HG03457 (cell line): ENCODE measurements at regions not wholly inside any gene's neighbourhood (a gene's known extent, or its start where the extent isn't known, plus 50 kb on each side); places are given as distances from the start of the nearest gene placed in this dataset.
"Not testable (repeated sequence)": the region's sequence is repeated elsewhere in the genome, so short reads cannot be mapped to it uniquely, and the experiment has no call there.

Experiments used
- ATAC-seq: cut with Tn5 transposase; IDR thresholded peaks from one replicate; pipeline ENCODE4 v1.9.1; 2021; ENCODE audit warnings: moderate number of reproducible peaks; ENCODE audit not compliant: unreplicated experiment

DNA sequence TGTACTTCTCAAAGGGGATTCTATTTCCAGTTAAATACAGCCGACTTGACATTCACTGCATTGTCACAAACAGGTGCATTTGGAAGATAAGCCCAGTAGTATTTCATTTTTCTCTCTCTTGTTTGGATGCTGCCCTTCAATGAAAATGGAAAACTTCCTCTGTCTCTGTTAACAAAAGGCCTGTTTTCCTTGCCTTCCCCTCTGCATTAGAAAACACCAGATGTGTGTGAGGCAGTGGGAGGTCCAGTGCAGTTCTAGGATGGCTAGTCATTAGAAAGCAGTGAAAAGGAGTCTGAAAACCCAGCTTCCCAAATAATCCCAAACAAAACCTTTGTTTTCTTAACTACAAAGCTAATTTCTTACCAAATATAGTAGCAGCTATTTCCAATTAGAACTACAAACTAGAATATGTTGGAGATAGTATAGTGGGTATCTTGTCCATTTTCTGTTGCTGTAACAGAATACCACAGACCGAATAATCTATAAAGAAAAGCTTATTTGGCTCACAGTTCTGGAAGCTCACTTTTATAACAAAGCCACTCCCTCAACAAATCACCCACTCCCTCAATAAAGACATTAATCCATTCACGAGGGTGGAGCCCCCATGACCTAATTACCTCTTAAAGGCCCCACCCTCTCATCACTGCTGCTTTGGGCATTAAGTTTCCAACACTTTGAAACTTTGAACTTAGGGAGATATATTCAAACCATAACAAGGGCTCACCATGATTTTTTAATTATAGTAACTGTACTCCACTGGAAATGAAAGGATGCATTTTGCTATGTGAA, 452.1 kb upstream of the RPS6KA3 start:
- ATAC-seq, result no peak

DNA sequence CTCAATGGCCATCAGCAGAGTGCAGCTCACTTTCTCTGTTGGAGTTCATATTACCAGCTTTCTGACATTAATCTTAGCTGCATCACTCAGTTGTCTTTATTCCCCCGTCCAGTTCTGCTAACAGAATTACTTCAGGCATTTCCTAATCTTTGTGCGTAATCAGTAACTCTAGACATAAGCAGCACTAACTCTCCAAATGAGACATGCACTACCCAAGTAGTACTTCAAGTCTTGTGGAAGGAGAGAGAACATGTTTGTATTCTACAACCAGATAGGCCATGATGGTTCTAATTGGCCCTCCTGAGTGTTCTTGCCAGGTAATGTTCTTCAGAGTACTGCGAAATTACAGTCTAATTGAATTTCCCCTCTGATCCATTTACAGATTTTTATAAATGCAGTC, 448.5 kb upstream of the RPS6KA3 start:
- ATAC-seq, result no peak

DNA sequence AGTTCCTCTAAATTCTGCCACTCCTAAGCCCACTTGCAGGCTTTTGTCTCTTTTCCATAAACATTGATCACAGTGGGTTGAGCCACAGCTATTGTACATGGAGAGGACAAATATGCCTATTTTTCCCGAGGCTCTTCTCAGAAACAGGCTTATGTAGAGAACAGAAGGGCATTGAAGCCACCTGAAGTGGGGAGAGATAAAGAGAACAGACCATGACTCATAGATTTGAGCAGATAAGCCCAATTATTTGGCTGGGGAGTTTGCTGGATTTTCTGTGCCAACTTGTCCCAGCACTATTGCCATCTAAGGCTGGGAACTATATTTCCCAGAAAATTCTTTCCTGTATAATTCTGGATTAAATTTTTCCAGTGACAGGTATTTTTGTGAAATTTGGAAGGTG, 446.1 kb upstream of the RPS6KA3 start:
- no peak for ATAC-seq

DNA sequence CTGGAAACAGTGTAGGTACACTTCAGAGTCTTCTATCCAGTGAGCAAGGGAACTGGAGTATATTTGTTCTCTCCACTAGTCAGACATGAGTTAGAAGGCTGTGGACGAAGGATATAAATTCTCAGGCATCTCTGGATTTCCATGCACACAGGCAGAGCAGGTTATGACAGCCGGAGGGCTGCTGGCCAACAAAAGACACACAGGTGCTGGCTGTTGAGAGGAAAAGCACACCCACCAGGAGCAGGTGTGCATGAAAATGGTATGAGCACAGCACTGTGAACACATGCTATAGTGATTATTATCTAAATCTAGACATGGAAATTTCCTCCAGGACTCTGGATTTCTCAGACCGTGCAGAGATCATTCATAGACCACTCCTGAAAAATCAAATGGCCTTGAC, 444.7 kb upstream of the RPS6KA3 start:
- no peak for ATAC-seq

DNA sequence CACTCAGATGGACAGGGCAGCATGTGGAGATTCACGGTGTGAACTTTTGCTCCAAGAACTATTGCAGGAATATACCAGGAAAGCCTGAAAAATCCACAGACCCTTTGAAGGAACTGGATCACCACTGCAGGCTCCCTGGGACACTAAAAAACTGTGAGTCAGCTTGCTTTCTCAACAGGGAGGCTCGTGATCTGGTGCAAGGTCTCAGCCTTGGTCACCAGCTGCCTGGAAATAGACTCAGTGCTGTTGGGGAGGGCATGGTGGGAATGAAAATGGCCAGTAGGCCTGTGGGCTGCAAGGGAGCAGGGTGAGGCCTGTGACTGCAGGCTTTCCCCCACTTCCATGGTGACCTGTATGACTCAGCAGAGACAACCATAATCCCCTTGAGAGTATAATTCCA, 426.4 kb upstream of the RPS6KA3 start:
- ATAC-seq, result no peak

DNA sequence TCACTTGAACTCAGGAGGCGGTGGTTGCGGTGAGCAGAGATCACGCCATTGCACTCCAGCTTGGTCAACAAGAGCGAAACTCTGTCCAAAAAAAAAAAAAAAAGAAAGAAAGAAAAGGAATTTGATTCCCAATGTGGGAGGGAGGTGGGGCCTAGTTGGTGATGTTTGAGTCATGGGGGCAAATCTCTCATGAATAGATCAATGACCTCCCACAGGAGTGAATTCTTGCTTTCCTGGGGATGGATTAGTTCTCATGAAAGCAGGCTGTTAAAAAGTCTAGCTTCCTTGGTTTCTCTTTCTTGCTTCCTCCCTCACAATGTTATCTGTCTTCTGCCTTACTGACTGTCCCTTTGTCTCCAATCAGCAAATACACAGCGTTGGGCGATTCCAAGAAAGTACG, 419.5 kb upstream of the RPS6KA3 start:
- ATAC-seq, result no peak

DNA sequence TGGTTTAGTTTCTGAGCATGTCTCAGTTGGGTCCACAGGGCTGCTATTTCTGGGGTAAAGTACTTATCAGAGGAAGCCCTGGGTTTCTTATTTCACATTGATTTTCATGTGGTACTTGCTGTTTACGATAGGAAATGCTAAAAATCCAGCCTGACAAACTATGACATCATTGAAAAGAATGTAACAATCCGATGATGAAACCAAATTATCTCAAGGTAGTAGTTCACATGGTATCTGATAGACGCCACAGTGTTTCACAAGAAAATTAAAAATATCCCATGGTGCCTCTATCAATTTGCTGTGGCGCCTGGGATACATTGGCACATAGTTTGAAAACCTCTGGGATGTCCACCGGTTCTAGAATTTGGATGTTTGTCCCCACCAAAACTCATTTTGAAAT, 418.9 kb upstream of the RPS6KA3 start:
- ATAC-seq, result no peak

DNA sequence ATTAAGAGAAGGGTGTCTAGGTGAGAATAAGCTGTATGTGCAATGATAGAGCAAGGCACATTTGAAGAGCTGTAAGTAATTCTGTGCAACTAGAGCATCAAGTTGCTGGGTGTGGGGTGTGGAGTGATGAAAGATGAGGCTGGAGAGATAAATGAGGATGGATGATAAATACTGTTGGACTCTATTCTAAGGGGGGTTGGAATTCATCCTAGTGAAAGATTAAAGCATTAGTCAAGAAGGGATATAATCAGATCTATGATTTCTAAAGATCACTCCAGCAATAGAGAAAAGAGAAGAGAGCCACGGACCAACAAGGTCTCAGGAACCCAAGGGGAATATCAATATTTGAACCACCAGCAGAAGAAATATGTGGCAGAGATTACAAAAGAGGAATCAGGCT, 415.0 kb upstream of the RPS6KA3 start:
- no peak for ATAC-seq

DNA sequence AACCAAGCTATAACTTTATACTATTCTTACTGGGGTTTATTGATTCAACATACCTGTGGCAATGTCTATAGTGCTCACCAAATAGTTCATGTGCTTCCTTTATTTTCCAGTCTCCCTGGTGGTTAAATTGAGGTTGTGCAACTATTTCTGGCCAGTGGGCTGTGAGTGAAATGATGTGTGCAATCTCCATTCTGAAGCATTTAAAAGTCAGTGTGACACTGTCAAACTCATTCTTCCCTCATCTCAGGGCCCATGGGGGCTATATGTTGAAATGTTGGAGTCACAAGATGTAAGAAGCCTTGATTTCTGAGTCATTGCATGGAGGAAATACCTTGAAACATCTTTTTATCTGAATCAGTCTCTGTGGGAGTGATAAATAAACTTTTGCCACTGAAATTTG, 414.3 kb upstream of the RPS6KA3 start:
- no peak for ATAC-seq

DNA sequence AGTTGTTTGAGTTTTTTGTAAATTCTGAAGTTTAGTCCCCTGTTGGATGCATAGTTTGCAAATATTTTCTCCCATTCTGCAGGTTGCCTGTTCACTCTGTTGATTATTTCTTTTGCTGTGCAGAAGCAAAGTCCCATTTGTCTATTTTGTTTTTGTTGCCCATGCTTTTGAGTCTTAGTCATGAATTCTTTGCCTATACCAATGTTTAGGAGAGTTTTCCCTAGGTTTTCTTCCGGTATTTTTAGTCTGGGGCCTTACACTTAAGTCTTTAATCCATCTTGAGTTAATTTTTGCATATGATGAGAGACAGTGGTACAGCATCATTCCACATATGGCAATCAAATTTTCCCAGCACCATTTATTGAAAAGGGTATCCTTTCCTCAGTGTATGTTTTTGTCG, 405.8 kb upstream of the RPS6KA3 start:
- ATAC-seq, result no peak

DNA sequence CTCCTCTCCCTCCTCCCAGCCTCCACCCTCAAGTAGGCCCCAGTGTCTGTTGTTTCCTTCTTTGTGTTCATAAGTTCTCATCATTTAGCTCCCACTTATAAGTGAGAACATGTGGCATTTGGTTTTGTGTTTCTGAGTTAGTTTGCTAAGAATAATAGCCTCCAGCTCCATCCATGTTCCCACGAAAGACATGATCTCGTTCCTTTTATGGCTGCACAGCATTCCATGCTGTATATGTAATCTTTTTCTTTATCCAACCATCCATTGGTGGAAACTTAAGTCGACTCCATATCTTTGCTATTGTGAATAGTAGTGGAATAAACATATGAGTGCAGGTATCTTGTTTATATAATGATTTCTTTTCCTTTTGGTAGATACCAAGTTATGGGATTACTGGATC, 405.0 kb upstream of the RPS6KA3 start:
- not testable (repeated sequence) for ATAC-seq

DNA sequence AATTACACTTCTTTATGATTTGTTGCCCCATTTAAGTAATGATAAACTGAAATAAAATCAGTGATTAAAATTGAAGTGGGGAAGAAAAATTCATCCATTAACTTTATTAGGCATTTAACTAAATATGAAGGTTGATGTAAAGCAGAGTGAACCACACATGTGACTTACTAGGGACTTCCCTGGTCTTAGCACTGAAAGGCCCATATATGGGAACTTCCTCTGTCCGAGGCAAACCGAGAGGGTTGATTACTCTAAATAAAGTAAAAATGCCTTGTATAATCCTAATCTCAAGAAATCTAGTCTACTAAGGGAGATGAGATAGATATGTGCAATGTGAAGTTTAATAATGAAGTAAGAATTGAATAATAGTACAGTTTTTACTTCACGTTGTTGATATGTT, 403.9 kb upstream of the RPS6KA3 start:
- no peak for ATAC-seq

DNA sequence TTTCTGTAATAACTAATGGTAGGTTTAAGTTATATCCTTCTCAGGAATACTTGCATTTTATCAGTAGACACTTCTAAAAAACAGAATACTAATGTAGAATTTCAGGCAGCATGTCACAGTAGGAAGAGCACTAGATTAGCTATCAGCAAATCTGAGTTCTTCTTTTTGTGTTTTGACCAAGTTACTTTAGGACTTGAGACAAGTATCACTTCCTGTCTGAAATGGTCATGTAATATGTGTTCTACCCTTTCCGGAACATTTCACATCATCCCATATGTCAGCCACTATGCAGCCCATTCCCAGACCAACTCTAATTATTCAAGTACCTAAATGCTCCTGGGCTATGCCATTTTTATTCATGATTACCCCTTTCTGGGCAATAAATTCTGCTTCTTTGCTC, 401.8 kb upstream of the RPS6KA3 start:
- no peak for ATAC-seq

DNA sequence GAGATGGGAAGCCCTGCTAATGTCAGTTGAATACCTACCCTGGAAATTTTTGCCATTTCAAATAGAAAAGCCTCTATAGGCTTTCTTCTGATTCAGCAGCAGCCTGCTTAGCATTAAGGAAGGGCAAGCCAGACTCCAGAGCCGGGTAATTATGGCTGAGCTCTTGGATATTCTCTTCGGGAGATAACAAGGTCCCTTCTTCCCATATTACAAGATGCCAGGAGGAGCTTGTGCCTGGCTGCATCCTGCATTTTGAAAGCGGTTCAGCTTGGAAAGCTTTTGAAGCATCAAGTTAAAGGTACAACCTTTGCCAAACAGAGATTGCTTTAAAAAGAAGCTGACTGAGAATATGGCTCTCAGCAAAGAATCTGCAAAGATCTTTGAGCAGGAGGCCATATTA, 399.6 kb upstream of the RPS6KA3 start:
- no peak for ATAC-seq

DNA sequence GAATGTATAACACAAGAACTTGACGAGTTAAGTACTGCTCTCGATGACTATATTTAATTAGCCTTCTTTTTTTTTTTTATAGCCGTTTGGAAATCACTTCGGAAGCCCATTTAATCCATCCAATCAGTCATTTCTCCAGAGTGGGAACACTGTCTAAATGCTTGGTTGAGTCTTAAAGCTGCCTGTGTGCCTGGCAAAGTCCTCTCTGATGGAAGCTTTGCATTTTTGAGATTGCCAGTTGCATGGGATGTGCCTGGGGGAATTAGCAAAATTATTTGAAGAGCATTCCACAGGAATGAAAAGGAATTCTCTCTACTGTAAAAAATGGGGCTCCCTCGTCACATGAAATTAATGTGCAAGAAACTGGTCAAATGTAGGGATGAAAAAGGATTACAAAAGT, 398.8 kb upstream of the RPS6KA3 start:
- no peak for ATAC-seq

DNA sequence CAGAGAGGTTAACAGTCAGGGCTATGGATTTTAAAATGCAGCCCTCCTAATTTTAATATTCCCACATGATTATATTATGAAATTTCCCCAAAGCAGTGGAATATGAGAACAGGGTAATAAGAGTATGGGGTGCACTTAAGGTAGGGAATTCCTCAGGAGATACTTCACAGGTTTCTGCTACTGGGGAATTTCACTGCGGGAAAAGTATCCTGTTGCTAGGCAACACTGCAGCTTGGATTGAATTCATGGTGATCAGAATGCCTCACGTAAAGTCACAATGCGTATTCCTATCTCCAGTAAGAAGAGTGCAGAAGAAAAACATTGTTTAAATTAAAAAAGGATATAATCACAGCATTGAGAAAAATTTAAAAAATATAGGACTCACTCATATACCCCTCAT, 398.1 kb upstream of the RPS6KA3 start:
- no peak for ATAC-seq

DNA sequence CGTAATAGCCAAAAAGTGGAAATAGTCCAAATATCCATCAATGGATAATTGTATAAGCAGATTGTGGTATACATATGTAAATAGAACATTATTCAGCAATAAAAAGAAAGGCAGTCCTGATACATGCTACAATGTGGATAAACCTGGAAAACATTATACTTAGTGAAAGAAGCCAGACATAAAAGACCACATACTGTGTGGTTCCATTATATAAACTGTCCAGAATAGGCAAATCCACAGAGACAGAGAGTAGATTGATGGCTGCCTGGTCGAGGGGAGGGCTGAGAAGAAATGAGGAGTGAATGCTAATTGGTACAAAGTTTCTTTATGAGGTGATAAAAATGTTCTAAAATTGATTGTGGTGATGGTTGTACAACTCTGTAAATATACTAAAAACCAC, 397.4 kb upstream of the RPS6KA3 start:
- ATAC-seq, result no peak

DNA sequence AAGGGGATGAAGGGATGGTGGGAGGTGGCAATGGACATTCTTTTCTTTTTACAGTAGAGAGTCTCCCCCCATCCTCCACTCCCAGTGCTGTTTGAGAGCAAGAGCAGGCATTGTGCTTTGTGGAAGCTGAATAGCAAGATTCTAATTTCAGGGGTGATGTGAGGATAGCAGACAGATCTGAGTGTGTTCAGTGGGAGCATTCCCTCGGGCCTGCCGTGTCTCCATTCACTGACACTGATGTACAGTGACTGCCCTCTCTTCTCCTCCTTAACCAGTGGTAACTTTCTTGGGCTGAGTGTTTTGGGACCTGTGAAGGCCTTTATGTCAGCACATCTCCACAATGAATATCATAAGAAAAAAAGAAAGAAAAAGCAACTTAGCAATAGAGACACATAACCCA, 396.6 kb upstream of the RPS6KA3 start:
- no peak for ATAC-seq

DNA sequence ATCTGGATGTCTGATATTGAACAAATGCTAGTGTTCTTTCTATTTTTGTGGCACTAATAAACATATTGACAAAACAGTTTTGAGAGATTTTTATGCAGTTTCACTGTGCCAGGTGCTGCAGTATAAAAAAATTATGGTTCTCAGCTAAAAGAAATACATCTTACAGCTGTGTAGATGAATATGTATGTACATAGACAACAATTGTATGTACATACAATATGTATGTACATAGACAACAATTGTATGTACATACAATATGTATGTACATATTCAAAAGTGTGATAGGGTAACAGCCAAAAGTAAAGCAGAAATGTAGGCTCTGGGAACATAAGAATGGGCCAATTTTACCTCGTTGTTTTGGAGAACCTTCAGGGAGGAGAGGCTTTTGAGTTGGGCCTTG, 390.0 kb upstream of the RPS6KA3 start:
- ATAC-seq, result no peak

DNA sequence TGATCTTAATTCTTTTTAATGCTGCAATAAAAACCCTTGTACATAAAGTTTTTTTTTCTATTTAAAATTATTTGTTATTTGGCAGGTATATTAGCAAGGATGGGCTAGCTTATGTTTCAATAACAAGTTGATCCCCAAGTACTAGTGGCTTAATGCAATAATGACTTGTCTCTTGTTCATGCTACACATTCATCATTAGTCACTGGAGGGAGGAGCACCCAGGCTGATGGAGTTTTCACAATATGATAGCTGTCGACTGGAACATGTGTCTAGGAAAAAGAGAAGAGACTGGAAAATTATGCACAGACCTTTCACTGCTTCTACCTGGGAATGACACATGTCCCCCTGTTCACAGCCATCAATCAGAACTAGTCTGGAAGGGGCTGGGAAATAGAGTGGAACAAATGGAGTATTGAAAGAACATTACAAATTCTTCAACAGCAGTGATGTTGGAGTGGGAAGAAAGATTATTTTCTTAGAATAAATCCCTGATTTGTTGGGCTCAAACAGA, 387.9 kb upstream of the RPS6KA3 start:
- no peak for ATAC-seq

DNA sequence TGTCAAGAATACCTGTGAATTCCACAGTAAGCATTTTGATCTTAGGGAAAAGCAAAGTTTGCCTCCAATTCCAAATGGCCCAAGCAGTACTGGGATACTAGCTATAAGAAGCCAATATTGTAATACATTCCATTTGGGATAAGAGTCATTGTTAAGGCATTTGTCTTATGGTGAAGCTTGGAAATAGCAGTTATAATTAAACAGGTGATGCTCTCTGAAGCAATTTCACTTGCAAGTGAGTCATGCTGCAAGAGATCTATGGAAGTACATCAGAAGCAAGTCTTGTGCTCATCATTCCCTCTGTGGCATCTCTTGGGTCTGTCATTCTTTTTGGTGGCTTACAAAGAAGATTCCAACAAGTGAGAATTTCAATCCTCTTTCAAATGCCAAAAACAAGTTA, 386.4 kb upstream of the RPS6KA3 start:
- ATAC-seq, result no peak

DNA sequence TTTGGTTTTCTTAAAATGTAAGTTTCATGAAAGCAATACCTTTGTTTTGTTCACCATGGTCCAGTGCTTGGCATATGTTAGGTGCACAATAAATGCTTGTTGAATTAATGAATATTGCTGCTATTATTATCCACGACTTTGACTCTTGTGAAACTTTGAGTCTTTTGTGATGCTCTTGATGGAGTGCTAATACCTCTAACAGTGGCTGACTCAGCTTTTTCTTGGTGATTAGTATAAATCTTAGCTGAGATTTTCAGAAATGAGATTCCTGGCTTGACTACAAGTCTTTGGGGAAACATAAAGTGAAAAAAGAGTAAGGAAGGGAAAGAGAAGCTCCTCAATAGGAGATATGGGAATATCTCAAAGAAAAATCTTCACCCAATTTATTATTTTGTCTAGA, 375.2 kb upstream of the RPS6KA3 start:
- ATAC-seq, result no peak

DNA sequence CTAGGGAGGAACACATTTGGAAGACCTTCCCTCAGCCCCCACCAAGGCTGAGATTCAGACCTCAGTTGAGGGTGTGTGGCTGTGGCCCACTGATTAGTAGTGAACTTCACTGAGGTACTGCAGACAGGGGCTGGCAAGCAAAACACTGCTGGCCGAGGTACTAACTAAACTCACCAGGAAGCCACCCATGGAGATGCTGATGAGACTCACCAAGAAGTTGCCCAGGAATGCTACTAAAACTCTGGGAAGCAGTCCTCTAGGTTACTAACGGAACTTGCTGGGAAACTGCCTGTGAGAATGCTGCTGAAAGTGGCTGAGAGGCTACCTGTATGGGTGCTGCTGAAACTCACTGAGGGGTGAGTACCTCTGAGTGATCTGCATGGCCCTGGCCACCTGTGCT, 372.4 kb upstream of the RPS6KA3 start:
- no peak for ATAC-seq
